ENCODE measurements at regions not wholly inside any gene's neighbourhood (a gene's known extent, or its start where the extent isn't known, plus 50 kb on each side); places are given as distances from the start of the nearest gene placed in this dataset.
A peak's percentile ranks its signal among the peaks of the same experiment; 100 is the strongest.

GRCh38 chr12:124430491-124430890, 135.6 kb downstream of the RFLNA start:
- DNase-seq (ENCODE audit: low read depth in 2 of 2): no peak

- DNase-seq (ENCODE audit: low read depth in 2 of 2): no peak
These were observed 134.6 kb downstream of the RFLNA start for GRCh38 chr12:124429535-124429934.

GRCh38 chr12:124428792-124429281, 133.9 kb downstream of the RFLNA start:
- DNase-seq (ENCODE audit: low read depth in 2 of 2): no peak

GRCh38 chr12:124428136-124428791, 133.4 kb downstream of the RFLNA start:
- DNase-seq (ENCODE audit: low read depth in 2 of 2): no peak

GRCh38 chr12:124426594-124427555, 132.0 kb downstream of the RFLNA start:
- no peak for DNase-seq (ENCODE audit: low read depth in 2 of 2)

GRCh38 chr12:124425667-124426066, 130.8 kb downstream of the RFLNA start:
- DNase-seq (ENCODE audit: low read depth in 2 of 2): no peak

- DNase-seq (ENCODE audit: low read depth in 2 of 2): no peak
These were observed 129.6 kb downstream of the RFLNA start for GRCh38 chr12:124424516-124424905.

GRCh38 chr12:124423761-124424515, 129.0 kb downstream of the RFLNA start:
- DNase-seq (ENCODE audit: low read depth in 2 of 2): peak; percentile 10 to 36

- no peak for DNase-seq (ENCODE audit: low read depth in 2 of 2)
These were observed 128.0 kb downstream of the RFLNA start for GRCh38 chr12:124422570-124423523.

- no peak for DNase-seq (ENCODE audit: low read depth in 2 of 2)
These were observed 127.3 kb downstream of the RFLNA start for GRCh38 chr12:124422142-124422569.

GRCh38 chr12:124420996-124421674, 126.2 kb downstream of the RFLNA start:
- DNase-seq (ENCODE audit: low read depth in 2 of 2): no peak

GRCh38 chr12:124420041-124420995, 125.4 kb downstream of the RFLNA start:
- no peak for DNase-seq (ENCODE audit: low read depth in 2 of 2)

GRCh38 chr12:124419292-124420040, 124.6 kb downstream of the RFLNA start:
- DNase-seq (ENCODE audit: low read depth in 2 of 2): no peak

- no peak for DNase-seq (ENCODE audit: low read depth in 2 of 2)
These were observed 123.9 kb downstream of the RFLNA start for GRCh38 chr12:124418791-124419190.

- DNase-seq (ENCODE audit: low read depth in 2 of 2): no peak
These were observed 123.3 kb downstream of the RFLNA start for GRCh38 chr12:124418156-124418555.

- DNase-seq (ENCODE audit: low read depth in 2 of 2): no peak
These were observed 121.9 kb downstream of the RFLNA start for GRCh38 chr12:124416516-124417395.

GRCh38 chr12:124415064-124415463, 120.2 kb downstream of the RFLNA start:
- no peak for DNase-seq (ENCODE audit: low read depth in 2 of 2)
